ENCODE measurements at regions not wholly inside any gene's neighbourhood (a gene's known extent, or its start where the extent isn't known, plus 50 kb on each side); places are given as distances from the start of the nearest gene placed in this dataset.

GRCh38 chr3:137610723-137611122 lies 153.4 kb upstream of the SOX14 start:
- DNase-seq (ENCODE audit: low read depth): no peak
- H3K4me3 ChIP-seq (replicated peaks; ENCODE audit: low read depth, low read length): no peak overlapping the region
- TF ChIP-seq, protein P1, sequence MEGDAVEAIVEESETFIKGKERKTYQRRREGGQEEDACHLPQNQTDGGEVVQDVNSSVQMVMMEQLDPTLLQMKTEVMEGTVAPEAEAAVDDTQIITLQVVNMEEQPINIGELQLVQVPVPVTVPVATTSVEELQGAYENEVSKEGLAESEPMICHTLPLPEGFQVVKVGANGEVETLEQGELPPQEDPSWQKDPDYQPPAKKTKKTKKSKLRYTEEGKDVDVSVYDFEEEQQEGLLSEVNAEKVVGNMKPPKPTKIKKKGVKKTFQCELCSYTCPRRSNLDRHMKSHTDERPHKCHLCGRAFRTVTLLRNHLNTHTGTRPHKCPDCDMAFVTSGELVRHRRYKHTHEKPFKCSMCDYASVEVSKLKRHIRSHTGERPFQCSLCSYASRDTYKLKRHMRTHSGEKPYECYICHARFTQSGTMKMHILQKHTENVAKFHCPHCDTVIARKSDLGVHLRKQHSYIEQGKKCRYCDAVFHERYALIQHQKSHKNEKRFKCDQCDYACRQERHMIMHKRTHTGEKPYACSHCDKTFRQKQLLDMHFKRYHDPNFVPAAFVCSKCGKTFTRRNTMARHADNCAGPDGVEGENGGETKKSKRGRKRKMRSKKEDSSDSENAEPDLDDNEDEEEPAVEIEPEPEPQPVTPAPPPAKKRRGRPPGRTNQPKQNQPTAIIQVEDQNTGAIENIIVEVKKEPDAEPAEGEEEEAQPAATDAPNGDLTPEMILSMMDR (IDR thresholded peaks at IDR 0.05; ENCODE audit: low read length, missing control alignments): no peak

DNA sequence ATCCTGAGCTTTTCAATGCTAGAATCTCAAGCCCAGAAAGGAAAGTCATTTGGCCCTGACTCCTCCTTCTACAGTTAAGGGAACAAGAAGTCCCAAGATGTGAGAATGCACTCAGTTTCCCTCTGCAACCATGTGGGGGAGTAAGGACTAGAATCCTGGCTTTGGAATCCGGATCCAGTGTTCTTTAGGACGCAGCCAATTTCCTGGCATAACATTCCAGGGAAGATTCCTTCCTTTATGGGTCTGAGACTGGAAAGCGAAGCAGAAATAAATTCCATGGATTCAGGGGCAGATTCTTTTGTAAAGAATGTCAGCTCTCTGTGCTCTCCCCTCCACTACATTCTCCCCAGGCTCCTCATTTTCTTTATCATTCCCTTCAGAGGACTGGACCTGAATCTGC lies 151.8 kb upstream of the SOX14 start:
- H3K4me3 ChIP-seq (replicated peaks; ENCODE audit: low read depth, low read length): no peak overlapping the region
- DNase-seq (ENCODE audit: low read depth): no peak
- TF ChIP-seq, protein P1 (IDR thresholded peaks at IDR 0.05; ENCODE audit: low read length, missing control alignments): no peak

DNA sequence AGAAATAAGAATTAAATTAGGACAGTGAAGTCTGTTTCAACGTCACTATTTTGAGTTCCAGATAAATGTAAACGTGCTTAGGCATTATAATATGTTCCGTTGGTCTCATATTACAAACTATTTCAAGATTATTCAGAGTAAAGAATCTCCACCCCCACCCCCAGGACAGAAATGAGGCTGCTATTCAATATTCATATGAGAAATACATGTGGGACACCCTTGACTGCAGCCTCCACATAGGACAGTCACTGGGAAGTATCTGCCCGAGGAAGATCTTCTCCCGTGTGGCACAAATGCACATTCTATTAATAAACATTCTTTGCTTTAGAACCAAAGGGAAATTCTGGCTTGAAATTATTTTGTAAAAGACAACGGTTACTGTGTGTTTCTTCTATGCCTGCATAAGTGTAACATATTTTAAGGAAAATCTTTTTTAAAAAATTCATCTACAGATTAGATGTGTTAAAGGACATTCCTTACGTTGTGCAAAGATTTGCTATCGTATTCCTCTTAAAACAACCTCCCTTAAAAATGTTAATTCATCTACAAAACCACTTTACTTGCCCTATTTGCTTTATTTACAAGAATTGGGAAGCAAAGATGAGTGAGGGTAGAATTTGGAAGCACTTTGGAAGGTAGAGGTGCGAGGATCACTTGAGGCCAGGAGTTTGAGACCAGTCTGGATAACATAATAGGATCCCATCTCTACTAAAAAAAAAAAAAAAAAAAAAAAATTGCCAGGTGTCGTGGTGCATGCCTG lies 148.3 kb upstream of the SOX14 start:
- DNase-seq (ENCODE audit: low read depth): no peak
- no peak overlapping the region for H3K4me3 ChIP-seq (replicated peaks; ENCODE audit: low read depth, low read length)
- TF ChIP-seq, protein P1 (IDR thresholded peaks at IDR 0.05; ENCODE audit: low read length, missing control alignments): no peak

- TF ChIP-seq, protein P1 (IDR thresholded peaks at IDR 0.05; ENCODE audit: low read length, missing control alignments): no peak
- no peak overlapping the region for H3K4me3 ChIP-seq (replicated peaks; ENCODE audit: low read depth, low read length)
- no peak for DNase-seq (ENCODE audit: low read depth)
Observed at GRCh38 chr3:137641879-137642704, 122.0 kb upstream of the SOX14 start.

GRCh38 chr3:137642831-137643230 lies 121.3 kb upstream of the SOX14 start:
- no peak for DNase-seq (ENCODE audit: low read depth)
- H3K4me3 ChIP-seq (replicated peaks; ENCODE audit: low read depth, low read length): no peak overlapping the region
- TF ChIP-seq, protein P1 (IDR thresholded peaks at IDR 0.05; ENCODE audit: low read length, missing control alignments): no peak

GRCh38 chr3:137647179-137647578 lies 116.9 kb upstream of the SOX14 start:
- H3K4me3 ChIP-seq (replicated peaks; ENCODE audit: low read depth, low read length): no peak overlapping the region
- no peak for DNase-seq (ENCODE audit: low read depth)
- TF ChIP-seq, protein P1 (IDR thresholded peaks at IDR 0.05; ENCODE audit: low read length, missing control alignments): no peak
